IMR-90 (cell line): ENCODE measurements at regions not wholly inside any gene's neighbourhood (a gene's known extent, or its start where the extent isn't known, plus 50 kb on each side); places are given as distances from the start of the nearest gene placed in this dataset.

Experiments
- ATAC-seq: fragments of 200-7000 bp; cut with Tn5 transposase; 2 replicates; pipeline ENCODE4 v1.9.1; 2020; ENCODE audit warnings: low read depth, mild to moderate bottlenecking, moderate library complexity
- BruUV-seq: library from RNA; stranded (reverse); fragments of 400-500 nt; replicated peaks from 2 replicates; lab custom pipeline; 2021; lab: Mats Ljungman, UMichigan
- CTCF ChIA-PET: fragments of 300-600 bp; formaldehyde crosslinking; extraction: SDS; loops from one replicate; lab custom pipeline; 2021; ENCODE audit warnings: antibody characterized with exemption; lab: Yijun Ruan, JAX
- POLR2A ChIA-PET: fragments of 300-600 bp; sonication (Branson Sonifier 250); formaldehyde crosslinking; loops from one replicate; lab custom pipeline; 2022; ENCODE audit warnings: antibody characterized with exemption; ENCODE audit not compliant: unreplicated experiment; lab: Charles Lee
- DNase-seq: peaks from one replicate; pipeline ENCODE4 v3.0.0; 2013
- H2AFZ ChIP-seq: replicated peaks from 2 replicates; pipeline ENCODE3; 2013; ENCODE audit warnings: low read length, mild to moderate bottlenecking; ENCODE audit not compliant: poor library complexity
- H2AK5ac ChIP-seq: 2 replicates; pipeline ENCODE4 v1.6.1; 2013; ENCODE audit warnings: low read depth, low read length, inconsistent platforms
- H2AK9ac ChIP-seq: replicated peaks from 2 replicates; pipeline ENCODE3; 2013; ENCODE audit warnings: mild to moderate bottlenecking, low read depth, low read length, moderate library complexity; ENCODE audit not compliant: poor library complexity
- H2BK120ac ChIP-seq: 2 replicates; pipeline ENCODE4 v1.6.1; 2013; ENCODE audit warnings: low read depth, low read length, inconsistent platforms
- H2BK15ac ChIP-seq: 3 replicates; pipeline ENCODE4 v1.6.1; 2013; ENCODE audit warnings: low read depth, low read length, inconsistent platforms
- H2BK20ac ChIP-seq: 2 replicates; pipeline ENCODE4 v1.6.1; 2013; ENCODE audit warnings: low read depth, mild to moderate bottlenecking, inconsistent platforms, low read length, moderate library complexity
- H2BK5ac ChIP-seq: 2 replicates; pipeline ENCODE4 v1.6.1; 2013; ENCODE audit warnings: mild to moderate bottlenecking, low read depth, low read length, inconsistent platforms; ENCODE audit not compliant: poor library complexity, severe bottlenecking
- H3K14ac ChIP-seq: replicated peaks from 2 replicates; pipeline ENCODE4 v1.6.1; 2013; ENCODE audit warnings: low read depth, low read length, inconsistent platforms
- H3K18ac ChIP-seq: 2 replicates; pipeline ENCODE4 v1.6.1; 2013; ENCODE audit warnings: low read depth, low read length, control low read depth
- H3K23ac ChIP-seq: 2 replicates; pipeline ENCODE4 v1.6.1; 2013; ENCODE audit warnings: low read depth, low read length, inconsistent platforms
- H3K27ac ChIP-seq: 2 replicates; pipeline ENCODE4 v1.5.1; 2013; ENCODE audit warnings: mild to moderate bottlenecking, control low read depth, low read length; ENCODE audit not compliant: insufficient read depth
- H3K27me3 ChIP-seq: 2 replicates; pipeline ENCODE4 v1.6.1; 2013; ENCODE audit warnings: low read length; ENCODE audit not compliant: control insufficient read depth, insufficient read depth
- H3K36me3 ChIP-seq: 2 replicates; pipeline ENCODE4 v1.6.1; 2013; ENCODE audit warnings: low read length, mixed read lengths; ENCODE audit not compliant: control insufficient read depth, insufficient read depth
- H3K4ac ChIP-seq: 2 replicates; pipeline ENCODE4 v1.6.1; 2013; ENCODE audit warnings: low read depth, low read length, inconsistent platforms
- H3K4me1 ChIP-seq: 2 replicates; pipeline ENCODE4 v1.6.1; 2013; ENCODE audit warnings: low read length, mixed read lengths; ENCODE audit not compliant: control insufficient read depth, insufficient read depth
- H3K4me2 ChIP-seq: 2 replicates; pipeline ENCODE4 v1.6.1; 2013; ENCODE audit warnings: low read depth, mild to moderate bottlenecking, control low read depth, low read length, moderate library complexity
- H3K4me3 ChIP-seq: 2 replicates; pipeline ENCODE4 v1.5.1; 2013; ENCODE audit warnings: low read depth, mild to moderate bottlenecking, control low read depth, low read length, moderate library complexity; ENCODE audit not compliant: insufficient read depth
- H3K56ac ChIP-seq: 2 replicates; pipeline ENCODE4 v1.6.1; 2013; ENCODE audit warnings: low read length, inconsistent platforms; ENCODE audit not compliant: insufficient read depth; ENCODE audit errors: extremely low read depth
- H3K79me1 ChIP-seq, 2 experiments: 2 replicates each; pipeline ENCODE4 v1.6.1; 2013; ENCODE audit warnings: low read length in 2 of 2, inconsistent platforms in 1 of 2, low read depth in 1 of 2
- H3K9ac ChIP-seq: 2 replicates; pipeline ENCODE4 v1.6.1; 2013; ENCODE audit warnings: low read depth, low read length, control low read depth
- H3K9me1 ChIP-seq: 2 replicates; pipeline ENCODE4 v1.6.1; 2013; ENCODE audit warnings: low read length, inconsistent platforms; ENCODE audit not compliant: insufficient read depth
- H3K9me3 ChIP-seq: 2 replicates; pipeline ENCODE4 v1.6.1; 2013; ENCODE audit warnings: low read length; ENCODE audit not compliant: control insufficient read depth, insufficient read depth
- H4K20me1 ChIP-seq: 2 replicates; pipeline ENCODE4 v1.6.1; 2013; ENCODE audit warnings: low read length, inconsistent platforms; ENCODE audit not compliant: insufficient read depth
- H4K5ac ChIP-seq: 2 replicates; pipeline ENCODE4 v1.6.1; 2013; ENCODE audit warnings: mild to moderate bottlenecking, low read depth, low read length, control low read depth
- H4K8ac ChIP-seq, 2 experiments: 2 replicates each; pipeline ENCODE4 v1.6.1; 2013; ENCODE audit warnings: low read depth in 2 of 2, low read length in 2 of 2, control low read depth in 1 of 2, inconsistent platforms in 1 of 2
- H4K91ac ChIP-seq: 2 replicates; pipeline ENCODE4 v1.6.1; 2013; ENCODE audit warnings: low read depth, low read length, inconsistent platforms; ENCODE audit not compliant: insufficient read depth
- BHLHE40 ChIP-seq: fragments of 150-350 bp; IDR thresholded peaks from 2 replicates; pipeline ENCODE4 v1.6.1; 2016; ENCODE audit warnings: mild to moderate bottlenecking, low read depth, low read length
- RCOR1 ChIP-seq: IDR thresholded peaks from 2 replicates; pipeline ENCODE4 v1.6.1; 2012; ENCODE audit warnings: mild to moderate bottlenecking, low read length, improper control_type of control experiment; ENCODE audit not compliant: insufficient replicate concordance
- RFX5 ChIP-seq: IDR thresholded peaks from 2 replicates; pipeline ENCODE4 v1.8.0; 2012; ENCODE audit warnings: low read depth, mild to moderate bottlenecking, low read length, moderate library complexity
- SMC3 ChIP-seq: fragments of 150-350 bp; IDR thresholded peaks from 2 replicates; pipeline ENCODE4 v1.6.1; 2016; ENCODE audit warnings: low read depth, mild to moderate bottlenecking, antibody characterized with exemption, low read length, moderate library complexity
- WGBS, 2 experiments: methylation state at CpG; one replicate each; pipeline versions ENCODE4 v1.1.5 to v1.1.7; 2013; ENCODE audit warnings: missing lambda C conversion rate in 2 of 2; ENCODE audit not compliant: insufficient read length in 1 of 2; ENCODE audit errors: extremely low coverage in 2 of 2; 5-methylcytosine and 5-hydroxymethylcytosine counted together
- dilution Hi-C: fragments of 300-500 bp; cut with HindIII; formaldehyde crosslinking; loops from one replicate; pipeline ENCODE4 v1.14.3; 2018; ENCODE audit warnings: low sequenced_read_pairs; ENCODE audit not compliant: unreplicated experiment
- in situ Hi-C: fragments of 300-500 bp; cut with MboI; formaldehyde crosslinking; loops from 3 replicates; pipeline ENCODE4 v1.14.3; 2019; ENCODE audit warnings: low sequenced_read_pairs, inconsistent platforms, mixed read lengths
- intact Hi-C: fragments of 100-400 bp; cut with micrococcal nuclease; formaldehyde crosslinking; loops from 2 replicates; pipeline ENCODE4 v1.10.0; 2022

DNA sequence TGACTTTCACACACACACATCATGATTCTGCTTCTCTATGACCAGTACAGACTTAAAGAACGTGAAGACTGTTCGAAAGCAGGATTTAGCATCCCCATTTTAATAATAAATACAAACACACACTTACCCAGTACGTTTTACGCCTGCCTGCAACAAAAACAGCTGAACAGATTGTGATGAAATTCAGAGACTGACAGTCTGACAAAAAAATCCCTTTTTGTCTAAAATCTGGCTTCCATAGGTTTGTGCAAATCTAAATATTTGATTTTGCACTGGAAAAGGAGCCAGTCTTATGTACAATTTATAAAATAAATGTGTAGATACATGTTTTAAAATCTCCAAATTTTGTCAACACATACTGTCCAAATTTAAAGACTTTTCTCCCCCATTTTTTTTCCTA lies 630.7 kb downstream of the ZEB2 start:
- Histone ChIP-seq H3K79me1 (no peaks in the 10 kb centered on the region), H4K5ac (no peak overlapping the region), H4K20me1 (no peaks in the 10 kb centered on the region), H3K18ac (no peak overlapping the region), H4K8ac (no peak overlapping the region), H2AK9ac (no peak overlapping the region), H3K27ac (no peak overlapping the region), H3K36me3 (no peaks in the 10 kb centered on the region), H3K23ac (no peak overlapping the region), H2BK5ac (no peak overlapping the region), H2BK120ac (no peak overlapping the region), H3K9me1 (no peaks in the 10 kb centered on the region), H3K4ac (no peak overlapping the region), H4K91ac (no peak overlapping the region), H2BK15ac (no peak overlapping the region), H3K27me3 (no peaks in the 10 kb centered on the region), H3K56ac (no peak overlapping the region), H3K9me3 (no peaks in the 10 kb centered on the region), H2BK20ac (no peak overlapping the region), H2AFZ (no peak overlapping the region), H2AK5ac (no peak overlapping the region), H3K14ac (no peak overlapping the region), H3K4me2 (no peak overlapping the region), H3K4me3 (no peak overlapping the region), H3K4me1 (no peaks in the 10 kb centered on the region), H3K9ac (no peak overlapping the region)
- no CpG with 5 or more reads among the region's 4 CpGs for WGBS, 2 experiments
- no TSS peak for BruUV-seq
- no peak for DNase-seq
- intact Hi-C loops (no loop called here), in situ Hi-C loops (no loop called here), dilution Hi-C loops (no loop called here)
- POLR2A ChIA-PET, result no interaction called here
- TF ChIP-seq RCOR1 (no peak), SMC3 (no peak), RFX5 (no peak), BHLHE40 (no peak)
- ATAC-seq, result no peak
- CTCF ChIA-PET, result interaction anchor here (0.9 kb wide), 1 partner anchor 42 kb away, joined by 3 read pairs; no protein-coding TSS in a partner anchor
